ENCODE measurements at regions not wholly inside any gene's neighbourhood (a gene's known extent, or its start where the extent isn't known, plus 50 kb on each side); places are given as distances from the start of the nearest gene placed in this dataset.

DNA sequence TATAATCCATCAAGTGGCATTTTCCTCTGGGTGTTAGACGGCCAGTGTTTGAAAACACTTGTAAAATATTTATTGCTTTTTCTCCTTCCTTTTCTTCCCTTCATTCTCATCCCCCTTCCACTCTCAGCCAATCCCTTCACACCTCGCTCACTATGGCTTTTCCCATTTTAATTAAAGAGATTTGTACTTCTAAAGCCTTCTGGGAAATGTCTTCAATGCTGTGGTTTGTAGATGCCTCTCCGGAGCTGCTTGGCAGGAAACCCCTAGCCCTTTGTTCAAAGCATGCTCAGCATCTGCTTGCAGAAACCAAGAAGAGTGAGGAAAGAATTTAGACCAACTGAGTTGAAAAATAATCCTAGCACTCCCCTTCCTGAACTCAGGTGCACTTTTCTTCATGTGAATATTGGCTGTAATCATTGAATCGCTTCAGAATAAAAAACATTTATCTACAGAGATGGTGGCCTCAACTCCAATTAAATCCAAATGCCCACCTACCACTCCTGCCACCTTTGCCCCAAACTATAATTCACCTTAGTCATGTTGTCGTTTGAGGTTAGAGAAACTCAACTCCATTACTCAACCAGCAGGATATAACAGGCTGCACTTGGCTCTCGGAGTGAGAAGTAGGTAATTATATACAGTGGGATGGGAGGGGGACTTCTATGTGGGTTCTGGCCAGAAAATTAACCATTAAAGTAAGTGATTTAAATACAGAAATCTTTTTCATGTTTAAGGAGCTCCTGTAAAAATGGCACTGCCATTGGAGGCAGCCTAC, 659.4 kb upstream of the CAMK1G start:
- DNase-seq = no peak

DNA sequence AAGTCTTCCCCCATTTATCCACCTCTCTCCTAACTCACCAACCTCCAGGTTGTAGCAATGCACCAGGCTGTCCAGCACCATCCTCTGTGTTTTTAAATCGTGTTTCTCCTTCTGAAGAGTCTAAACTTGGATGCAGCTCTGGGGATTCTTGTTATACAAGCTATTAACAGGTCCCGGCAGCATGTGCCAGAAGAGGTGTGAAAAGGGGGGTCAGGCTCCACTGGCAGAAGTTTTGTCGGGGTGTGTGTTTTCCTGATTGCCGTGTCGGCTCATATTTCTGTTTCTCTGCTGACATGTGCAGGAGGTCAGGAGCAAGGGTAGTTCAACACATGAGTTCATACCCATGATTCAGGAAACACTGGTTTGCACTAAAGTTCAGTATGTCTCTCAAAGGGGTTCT, 658.6 kb upstream of the CAMK1G start:
- no peak for DNase-seq

- DNase-seq = no peak
Observed at GRCh38 chr1:208928349-208929010, 655.0 kb upstream of the CAMK1G start.

DNA sequence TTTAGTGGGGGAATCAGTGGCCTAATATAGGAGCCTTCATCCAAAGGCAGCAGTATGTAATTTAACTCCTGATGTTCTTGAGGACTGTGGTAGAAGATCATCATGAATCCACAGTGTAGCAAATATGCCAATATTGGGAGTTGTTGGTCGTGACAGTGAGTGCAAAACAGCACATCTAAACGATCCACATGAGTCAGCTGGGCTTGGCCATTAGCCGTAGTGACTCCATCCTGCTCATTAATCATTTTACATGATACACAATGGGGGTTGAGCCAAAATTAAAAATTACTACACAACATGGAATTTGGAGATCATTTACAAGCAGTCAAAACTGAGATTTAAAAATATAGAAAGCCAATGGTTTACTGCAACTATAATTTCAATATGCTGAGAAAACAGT, 653.9 kb upstream of the CAMK1G start:
- no peak for DNase-seq

DNA sequence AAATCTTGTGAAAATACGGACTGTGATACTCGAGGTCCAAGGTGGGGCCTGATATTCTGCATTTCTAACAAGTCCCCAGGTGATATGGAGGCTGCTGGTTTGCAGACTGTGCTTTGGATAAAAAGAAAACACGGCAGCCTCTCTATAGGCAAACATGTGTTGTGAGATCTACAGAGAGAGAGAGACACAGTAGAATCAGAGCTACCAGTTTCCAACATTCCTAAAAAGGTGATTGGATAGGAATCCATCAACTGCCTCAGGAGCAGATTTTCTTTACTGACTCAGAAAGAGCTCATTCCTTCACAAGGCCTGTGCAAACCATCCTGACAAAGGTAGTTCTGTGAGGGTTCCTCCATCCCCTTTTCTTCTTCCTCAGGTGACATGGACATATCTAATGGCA, 651.6 kb upstream of the CAMK1G start:
- DNase-seq = no peak

- DNase-seq = no peak
Observed at GRCh38 chr1:208933984-208934525, 649.5 kb upstream of the CAMK1G start.

DNA sequence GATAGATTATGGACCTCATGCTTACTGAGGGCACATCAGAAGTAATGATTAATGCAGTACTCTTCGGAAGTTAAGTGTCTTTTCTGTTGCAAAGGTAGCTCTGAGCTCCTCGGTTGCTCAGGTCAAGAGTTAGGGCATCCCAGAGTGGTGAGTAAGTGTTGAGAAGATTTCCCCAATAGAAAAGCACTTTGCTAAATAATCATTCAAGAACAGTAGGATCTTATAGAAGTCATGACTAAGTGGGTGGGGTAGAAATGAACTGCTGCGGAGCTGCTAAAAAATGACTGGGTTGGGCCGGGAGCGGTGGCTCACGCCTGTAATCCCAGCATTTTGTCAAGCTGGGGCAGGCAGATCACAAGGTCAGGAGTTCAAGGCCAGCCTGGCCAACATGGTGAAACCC, 648.6 kb upstream of the CAMK1G start:
- no peak for DNase-seq

DNA sequence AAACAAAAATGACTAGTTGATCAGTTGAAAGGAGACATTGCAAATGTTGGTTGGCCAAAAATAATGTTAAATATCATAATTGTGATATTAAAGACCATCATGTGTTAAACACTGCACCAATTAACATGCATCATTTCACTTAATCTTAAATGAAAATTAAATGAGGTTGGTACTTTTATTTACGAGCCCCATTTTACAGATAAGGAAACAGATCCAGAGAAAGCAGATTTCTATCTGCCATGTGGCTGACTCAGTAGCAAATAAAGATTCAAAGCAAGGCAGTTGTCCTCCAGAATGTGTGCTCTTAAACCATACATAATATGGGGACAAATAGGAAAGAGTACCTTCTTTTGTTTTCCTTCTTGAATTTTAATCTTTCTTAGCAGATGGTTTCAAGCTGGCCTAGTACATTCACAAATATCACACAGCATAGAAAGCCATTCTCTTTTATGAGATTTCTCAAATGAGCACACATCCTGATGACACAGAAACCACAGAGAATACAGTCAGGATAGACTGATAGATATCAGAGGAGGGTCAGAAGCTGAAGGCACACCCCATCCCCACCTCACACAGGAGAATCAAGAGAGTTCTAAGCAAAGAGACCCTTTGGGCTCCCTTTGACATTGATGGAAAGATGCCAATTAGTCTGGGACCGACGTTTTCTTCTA, 647.9 kb upstream of the CAMK1G start:
- no peak for DNase-seq

- DNase-seq = no peak
Observed at GRCh38 chr1:208939537-208940085, 643.9 kb upstream of the CAMK1G start.

DNA sequence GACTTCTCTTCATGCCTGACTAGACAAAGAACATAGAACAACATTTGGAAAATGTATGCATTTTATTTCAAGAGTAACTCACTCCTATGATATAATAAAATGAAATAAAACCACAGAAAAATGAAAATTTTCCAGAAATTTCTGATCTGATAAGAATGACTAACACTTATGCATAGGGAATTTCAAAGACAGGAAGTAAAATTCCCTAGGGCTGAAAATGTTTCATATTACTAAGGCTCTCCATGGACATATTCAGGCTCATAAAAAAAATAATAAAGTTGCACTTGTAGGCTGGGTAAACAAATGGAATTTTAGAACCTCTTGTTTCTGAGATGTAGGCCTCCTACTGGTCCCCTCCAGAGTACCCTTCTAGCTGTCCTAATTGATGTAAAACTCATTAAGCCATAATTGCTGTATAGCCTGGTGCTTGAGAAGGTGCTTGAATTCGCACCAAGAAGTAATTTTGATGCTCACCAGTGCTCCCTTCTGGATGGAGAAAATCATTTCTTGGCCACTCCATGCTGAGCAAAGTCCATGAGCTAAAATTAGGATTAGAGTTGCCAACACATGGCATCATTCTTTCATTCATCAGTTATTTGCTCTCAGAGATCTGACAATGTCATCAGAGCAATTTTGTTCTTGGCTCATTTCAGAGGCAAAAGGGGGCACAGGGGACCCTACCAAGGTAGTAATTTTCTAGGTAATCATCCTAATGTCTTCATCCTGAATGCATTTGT, 641.0 kb upstream of the CAMK1G start:
- no peak for DNase-seq

DNA sequence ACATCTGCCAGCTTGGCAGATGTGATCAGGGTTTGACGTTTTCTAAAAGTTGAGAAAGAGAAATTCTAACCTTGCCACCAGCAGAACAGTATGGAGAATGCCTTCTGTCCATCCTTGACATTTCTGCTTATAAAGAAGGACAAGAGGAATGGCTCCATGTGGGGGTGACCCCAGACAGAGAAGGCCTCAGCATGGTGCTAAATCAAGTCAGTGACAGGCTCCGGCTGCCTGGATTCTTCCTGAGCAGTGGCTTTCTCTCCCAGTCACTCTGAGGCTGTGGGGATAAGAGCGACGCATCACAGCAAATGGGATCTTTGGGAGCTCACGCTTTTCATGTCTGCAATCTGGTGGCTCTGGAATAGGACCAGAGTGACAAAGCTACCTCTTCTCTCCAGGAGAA, 640.2 kb upstream of the CAMK1G start:
- DNase-seq = no peak

DNA sequence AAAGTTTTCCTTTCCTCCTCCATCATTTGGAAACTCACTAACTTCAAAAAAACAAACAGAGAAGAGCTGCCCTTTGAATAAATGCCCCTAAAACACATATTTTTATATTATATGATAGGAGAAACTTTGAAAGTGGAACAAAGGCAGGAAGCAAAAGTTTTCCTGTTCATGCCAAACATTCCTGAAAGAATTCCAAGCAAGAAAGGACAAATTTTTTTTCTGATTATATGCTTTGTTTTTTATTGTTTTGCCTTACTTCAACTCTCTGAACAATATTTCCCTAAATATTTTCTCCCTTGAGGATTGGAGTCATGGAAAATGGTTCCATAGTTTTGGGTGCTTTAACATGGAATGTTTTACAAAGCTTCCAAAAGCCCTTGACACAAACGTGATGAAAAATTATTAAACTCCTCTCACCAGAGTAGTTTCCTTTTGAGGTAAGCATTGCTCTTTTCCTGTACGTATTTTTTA, 638.5 kb upstream of the CAMK1G start:
- no peak for DNase-seq

GRCh38 chr1:208950206-208950605, 633.3 kb upstream of the CAMK1G start:
- no peak for DNase-seq

GRCh38 chr1:208951026-208951525, 632.4 kb upstream of the CAMK1G start:
- no peak for DNase-seq

DNA sequence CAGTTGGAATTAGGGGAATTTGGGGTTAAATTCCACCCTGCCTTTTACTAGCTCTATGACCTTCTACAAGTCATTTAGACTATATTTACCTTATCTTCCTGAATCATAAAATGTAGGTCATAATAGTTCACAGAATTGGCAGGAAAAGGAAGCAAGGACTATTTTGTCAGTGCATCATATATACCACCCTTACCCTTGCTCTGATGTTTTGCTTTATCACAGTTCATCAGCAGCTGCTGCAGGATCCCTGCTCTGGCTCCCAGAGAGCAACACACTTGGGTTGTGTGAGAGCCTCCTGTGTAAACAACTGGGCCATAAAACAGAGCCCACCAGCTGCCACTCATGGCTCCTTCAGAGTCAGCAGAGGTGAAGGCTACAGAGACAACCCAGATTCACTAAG, 631.6 kb upstream of the CAMK1G start:
- DNase-seq = no peak

DNA sequence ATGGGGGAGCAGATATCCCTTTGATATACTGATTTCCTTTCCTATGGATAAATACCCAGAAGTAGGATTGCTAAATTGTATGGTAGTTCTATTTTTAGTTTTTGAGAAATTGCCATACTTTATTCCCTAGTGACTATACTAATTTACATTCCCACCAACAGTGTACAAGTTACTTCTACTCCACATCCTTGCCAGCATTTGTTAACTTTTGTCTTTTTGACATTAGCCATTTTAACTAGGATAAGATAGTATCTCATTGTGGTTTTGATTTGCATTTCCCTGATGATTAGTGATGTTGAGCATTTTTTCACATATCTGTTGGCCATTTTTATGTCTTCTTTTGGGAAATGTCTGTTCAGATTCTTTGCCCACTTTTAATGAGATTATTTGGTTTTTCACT, 620.6 kb upstream of the CAMK1G start:
- DNase-seq = no peak

- no peak for DNase-seq
Observed at GRCh38 chr1:208965351-208965750, 618.2 kb upstream of the CAMK1G start.

DNA sequence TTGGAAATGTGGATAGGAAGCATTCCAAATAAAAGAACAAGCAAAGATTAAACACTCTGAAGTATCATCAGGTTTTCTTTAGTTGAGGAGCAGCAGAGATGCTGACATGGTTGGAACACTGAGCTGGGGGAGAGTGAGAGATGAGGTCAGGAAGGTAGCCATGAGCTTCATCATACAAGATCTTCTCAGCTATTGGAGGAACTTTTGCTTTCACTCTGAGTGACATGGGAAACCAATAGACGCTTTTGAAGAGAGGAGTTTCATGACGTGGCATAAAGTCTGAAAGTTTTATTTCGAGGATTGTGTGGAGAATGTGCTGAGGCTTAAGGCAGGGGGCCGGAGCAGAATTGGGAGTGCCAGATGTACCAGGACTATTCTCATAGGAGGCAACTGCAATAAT, 616.2 kb upstream of the CAMK1G start:
- no peak for DNase-seq

DNA sequence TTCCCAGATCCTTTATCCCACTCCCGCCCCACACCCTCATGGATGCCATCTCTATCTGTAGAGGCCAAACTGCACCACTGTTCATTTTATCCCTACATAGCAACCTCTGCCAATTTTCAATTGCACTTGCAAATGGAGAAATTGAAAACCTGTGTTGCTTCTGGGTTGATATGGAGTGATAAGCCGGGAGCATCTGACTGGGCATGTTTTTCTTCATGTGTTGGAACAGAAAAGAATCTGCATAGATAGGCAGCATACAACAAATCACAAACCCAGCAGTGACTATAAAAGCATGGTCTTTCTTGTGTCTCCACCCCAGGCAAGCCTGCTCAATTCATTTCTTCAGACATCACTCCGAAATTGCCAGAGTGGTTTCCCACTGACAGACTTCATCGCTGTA, 608.8 kb upstream of the CAMK1G start:
- DNase-seq = no peak

GRCh38 chr1:208975456-208975855, 608.1 kb upstream of the CAMK1G start:
- DNase-seq = no peak

- DNase-seq = no peak
Observed at GRCh38 chr1:208977012-208977411, 606.5 kb upstream of the CAMK1G start.

GRCh38 chr1:208977638-208978256, 605.8 kb upstream of the CAMK1G start:
- DNase-seq = no peak
